SK-N-SH treated with all-trans-retinoic acid at 6 μM for 48 hours (cell line): ENCODE measurements at regions not wholly inside any gene's neighbourhood (a gene's known extent, or its start where the extent isn't known, plus 50 kb on each side); places are given as distances from the start of the nearest gene placed in this dataset.

ENCODE experiments used
- ATAC-seq: fragments of 200-7000 bp; cut with Tn5 transposase; 3 replicates; pipeline ENCODE4 v1.9.1; 2020; ENCODE audit warnings: mild to moderate bottlenecking, moderate library complexity
- ARNTL ChIP-seq: fragments of 450-650 bp; formaldehyde crosslinking; IDR thresholded peaks from 2 replicates; pipeline ENCODE4 v1.5.0; 2020; ENCODE audit warnings: low read depth, mild to moderate bottlenecking, moderate library complexity, borderline replicate concordance
- BACH2 ChIP-seq: fragments of 250-450 bp; sonication (Bioruptor Pico); IDR thresholded peaks from 2 replicates; pipeline ENCODE4 v1.9.0; 2021; ENCODE audit warnings: mild to moderate bottlenecking, borderline replicate concordance
- ESRRG ChIP-seq: fragments of 250-450 bp; sonication (Bioruptor Pico); IDR thresholded peaks from 2 replicates; pipeline ENCODE4 v1.6.1; 2021; ENCODE audit warnings: mild to moderate bottlenecking
- ISL1 ChIP-seq: fragments of 250-450 bp; sonication (Bioruptor Pico); IDR thresholded peaks from 2 replicates; pipeline ENCODE4 v2.1.2; 2022; ENCODE audit warnings: mild to moderate bottlenecking, moderate library complexity
- OSR1 ChIP-seq: fragments of 250-450 bp; sonication (Bioruptor Pico); IDR thresholded peaks from 2 replicates; pipeline ENCODE4 v1.8.0; 2022; ENCODE audit warnings: moderate library complexity, mild to moderate bottlenecking, inconsistent platforms
- RARB ChIP-seq: fragments of 250-450 bp; sonication (Bioruptor Pico); IDR thresholded peaks from 2 replicates; pipeline ENCODE4 v1.8.0; 2021; ENCODE audit warnings: mild to moderate bottlenecking, moderate library complexity
- SNAI2 ChIP-seq: fragments of 250-450 bp; sonication (Bioruptor Pico); IDR thresholded peaks from 2 replicates; pipeline ENCODE4 v1.5.0; 2020; ENCODE audit warnings: mild to moderate bottlenecking, moderate library complexity
- TCF4 ChIP-seq: fragments of 250-450 bp; sonication (Bioruptor Pico); IDR thresholded peaks from 2 replicates; pipeline ENCODE4 v1.8.0; 2021; ENCODE audit warnings: mild to moderate bottlenecking, moderate library complexity, borderline replicate concordance
- TOX ChIP-seq: fragments of 250-450 bp; sonication (Bioruptor Pico); IDR thresholded peaks from 2 replicates; pipeline ENCODE4 v1.8.0; 2021; ENCODE audit warnings: mild to moderate bottlenecking, moderate library complexity, borderline replicate concordance
- ZC3H10 ChIP-seq: fragments of 250-450 bp; sonication (Bioruptor Pico); IDR thresholded peaks from 2 replicates; pipeline ENCODE4 v1.5.1; 2021; ENCODE audit warnings: mild to moderate bottlenecking, moderate library complexity
- ZFP3 ChIP-seq: fragments of 250-450 bp; sonication (Bioruptor Pico); IDR thresholded peaks from 2 replicates; pipeline ENCODE4 v1.5.0; 2020; ENCODE audit warnings: mild to moderate bottlenecking, moderate library complexity
- ZFP30 ChIP-seq: fragments of 450-650 bp; formaldehyde crosslinking; IDR thresholded peaks from 2 replicates; pipeline ENCODE4 v1.5.0; 2022; ENCODE audit warnings: mild to moderate bottlenecking, moderate library complexity
- ZNF70 ChIP-seq: fragments of 450-650 bp; formaldehyde crosslinking; IDR thresholded peaks from 2 replicates; pipeline ENCODE4 v1.5.0; 2020; ENCODE audit warnings: mild to moderate bottlenecking, moderate library complexity
- ZNF8 ChIP-seq: fragments of 450-650 bp; formaldehyde crosslinking; IDR thresholded peaks from 2 replicates; pipeline ENCODE4 v1.5.0; 2020; ENCODE audit warnings: mild to moderate bottlenecking, moderate library complexity
- TF ChIP-seq, protein P1 (sequence below): fragments of 250-450 bp; sonication (Bioruptor Pico); IDR thresholded peaks from 2 replicates; pipeline ENCODE4 v1.5.1; 2020; ENCODE audit warnings: low read depth, mild to moderate bottlenecking, moderate library complexity
- TF ChIP-seq, protein P2 (sequence below): fragments of 250-450 bp; sonication (Bioruptor Pico); IDR thresholded peaks from 2 replicates; pipeline ENCODE4 v1.8.0; 2021; ENCODE audit warnings: low read depth, mild to moderate bottlenecking, moderate library complexity, borderline replicate concordance
- TF ChIP-seq, protein P3 (sequence below): fragments of 250-450 bp; sonication (Bioruptor Pico); IDR thresholded peaks from 2 replicates; pipeline ENCODE4 v1.5.1; 2021; ENCODE audit warnings: mild to moderate bottlenecking, moderate library complexity

DNA sequence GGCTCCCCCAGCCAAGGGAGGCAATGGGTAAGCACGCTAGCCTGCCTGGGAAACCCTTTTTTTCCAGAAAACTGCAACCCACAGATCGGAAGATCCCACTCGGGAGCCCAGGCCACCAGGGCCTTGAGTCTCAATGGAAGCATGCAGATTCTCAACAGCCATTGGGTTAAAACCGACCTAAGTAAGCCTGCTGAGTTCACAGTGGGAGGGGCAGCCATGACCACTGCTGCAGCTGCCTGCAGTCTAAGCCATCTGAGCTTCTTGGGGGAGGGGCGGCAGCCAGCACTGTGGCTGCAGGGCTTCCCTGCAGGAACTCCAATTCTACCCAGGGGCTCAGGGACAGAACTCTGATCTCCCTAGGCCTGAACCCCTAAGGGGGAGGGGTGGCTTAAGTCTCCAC lies 82.0 kb downstream of the DPPA2 start:
- TF ChIP-seq RARB (no peak), BACH2 (CRISPR knock-in tag) (no peak), OSR1 (no peak)
- ATAC-seq, result no peak

DNA sequence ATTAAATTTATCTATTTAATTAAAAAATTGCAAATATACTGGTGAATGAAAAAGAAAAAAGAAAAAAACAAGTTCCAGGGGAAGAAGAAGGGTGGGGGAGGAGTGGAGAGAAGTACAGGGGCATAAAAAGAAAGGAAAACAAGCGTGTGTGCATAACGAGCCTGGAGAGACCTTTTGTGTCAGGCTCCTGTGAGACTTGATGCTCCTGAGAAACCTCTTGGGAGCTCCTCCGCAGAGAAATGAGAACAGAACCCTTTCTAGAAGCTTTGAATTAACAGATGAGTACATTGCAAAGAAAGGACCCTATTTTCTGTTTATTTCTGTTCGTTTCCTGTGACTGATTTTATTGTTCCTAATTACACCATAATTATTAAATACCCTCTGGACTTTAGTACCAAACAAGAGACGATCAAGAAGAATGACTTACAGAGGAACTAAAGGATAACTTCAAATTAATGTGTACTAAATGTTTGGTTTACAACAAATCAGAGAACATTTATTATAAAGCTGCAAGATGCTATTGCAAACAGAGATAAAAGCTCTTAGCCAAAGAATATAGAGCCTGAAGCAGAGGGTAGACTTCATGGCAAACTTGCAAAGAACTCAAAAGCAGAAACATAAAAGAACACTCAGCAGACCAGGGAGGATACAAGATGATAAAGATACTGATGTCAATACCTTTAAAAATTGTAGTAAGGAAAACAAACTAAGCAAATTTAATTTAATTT lies 74.7 kb downstream of the DPPA2 start:
- ATAC-seq, result peak; percentile 47; the same call in 1 of the 3 replicates

DNA sequence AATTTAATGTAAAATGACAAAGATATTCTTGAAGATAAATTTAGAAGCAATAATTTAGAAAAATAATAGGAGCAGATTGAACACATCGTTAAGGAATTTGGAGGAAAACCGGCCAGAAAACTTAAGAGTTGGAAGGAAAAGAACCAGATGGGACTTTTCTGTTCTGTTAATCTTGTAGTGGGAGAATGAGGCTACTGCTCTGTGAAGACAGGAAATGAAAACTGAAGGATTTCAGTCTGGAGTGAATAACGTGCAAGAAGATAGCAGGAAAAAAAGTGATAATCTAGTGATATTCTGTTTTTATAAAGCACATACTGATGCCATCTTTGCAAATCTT lies 74.2 kb downstream of the DPPA2 start:
- no peak; the same call in 1 of the 3 replicates for ATAC-seq
- TF ChIP-seq TCF4 (no peak), ZFP3 (CRISPR knock-in tag) (no peak), ZFP30 (CRISPR knock-in tag) (no peak), ZNF8 (CRISPR knock-in tag) (no peak), ARNTL (no peak)
- TF ChIP-seq, protein P1, sequence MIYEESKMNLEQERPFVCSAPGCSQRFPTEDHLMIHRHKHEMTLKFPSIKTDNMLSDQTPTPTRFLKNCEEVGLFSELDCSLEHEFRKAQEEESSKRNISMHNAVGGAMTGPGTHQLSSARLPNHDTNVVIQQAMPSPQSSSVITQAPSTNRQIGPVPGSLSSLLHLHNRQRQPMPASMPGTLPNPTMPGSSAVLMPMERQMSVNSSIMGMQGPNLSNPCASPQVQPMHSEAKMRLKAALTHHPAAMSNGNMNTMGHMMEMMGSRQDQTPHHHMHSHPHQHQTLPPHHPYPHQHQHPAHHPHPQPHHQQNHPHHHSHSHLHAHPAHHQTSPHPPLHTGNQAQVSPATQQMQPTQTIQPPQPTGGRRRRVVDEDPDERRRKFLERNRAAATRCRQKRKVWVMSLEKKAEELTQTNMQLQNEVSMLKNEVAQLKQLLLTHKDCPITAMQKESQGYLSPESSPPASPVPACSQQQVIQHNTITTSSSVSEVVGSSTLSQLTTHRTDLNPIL (CRISPR knock-in tag), result no peak

More for the DNA sequence above, 74.7 kb downstream of the DPPA2 start:
- TF ChIP-seq RARB (no peak), ESRRG (CRISPR knock-in tag) (no peak), ISL1 (CRISPR knock-in tag) (no peak), ZC3H10 (CRISPR knock-in tag) (no peak), ZFP30 (CRISPR knock-in tag) (no peak), TCF4 (no peak), ZNF70 (CRISPR knock-in tag) (no peak), TOX (CRISPR knock-in tag) (no peak), SNAI2 (CRISPR knock-in tag) (no peak), BACH2 (CRISPR knock-in tag) (no peak)
- TF ChIP-seq, protein P1 (CRISPR knock-in tag), result no peak
- TF ChIP-seq, protein P2, sequence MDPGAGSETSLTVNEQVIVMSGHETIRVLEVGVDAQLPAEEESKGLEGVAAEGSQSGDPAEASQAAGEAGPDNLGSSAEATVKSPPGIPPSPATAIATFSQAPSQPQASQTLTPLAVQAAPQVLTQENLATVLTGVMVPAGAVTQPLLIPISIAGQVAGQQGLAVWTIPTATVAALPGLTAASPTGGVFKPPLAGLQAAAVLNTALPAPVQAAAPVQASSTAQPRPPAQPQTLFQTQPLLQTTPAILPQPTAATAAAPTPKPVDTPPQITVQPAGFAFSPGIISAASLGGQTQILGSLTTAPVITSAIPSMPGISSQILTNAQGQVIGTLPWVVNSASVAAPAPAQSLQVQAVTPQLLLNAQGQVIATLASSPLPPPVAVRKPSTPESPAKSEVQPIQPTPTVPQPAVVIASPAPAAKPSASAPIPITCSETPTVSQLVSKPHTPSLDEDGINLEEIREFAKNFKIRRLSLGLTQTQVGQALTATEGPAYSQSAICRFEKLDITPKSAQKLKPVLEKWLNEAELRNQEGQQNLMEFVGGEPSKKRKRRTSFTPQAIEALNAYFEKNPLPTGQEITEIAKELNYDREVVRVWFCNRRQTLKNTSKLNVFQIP (CRISPR knock-in tag), result no peak
- TF ChIP-seq, protein P3, sequence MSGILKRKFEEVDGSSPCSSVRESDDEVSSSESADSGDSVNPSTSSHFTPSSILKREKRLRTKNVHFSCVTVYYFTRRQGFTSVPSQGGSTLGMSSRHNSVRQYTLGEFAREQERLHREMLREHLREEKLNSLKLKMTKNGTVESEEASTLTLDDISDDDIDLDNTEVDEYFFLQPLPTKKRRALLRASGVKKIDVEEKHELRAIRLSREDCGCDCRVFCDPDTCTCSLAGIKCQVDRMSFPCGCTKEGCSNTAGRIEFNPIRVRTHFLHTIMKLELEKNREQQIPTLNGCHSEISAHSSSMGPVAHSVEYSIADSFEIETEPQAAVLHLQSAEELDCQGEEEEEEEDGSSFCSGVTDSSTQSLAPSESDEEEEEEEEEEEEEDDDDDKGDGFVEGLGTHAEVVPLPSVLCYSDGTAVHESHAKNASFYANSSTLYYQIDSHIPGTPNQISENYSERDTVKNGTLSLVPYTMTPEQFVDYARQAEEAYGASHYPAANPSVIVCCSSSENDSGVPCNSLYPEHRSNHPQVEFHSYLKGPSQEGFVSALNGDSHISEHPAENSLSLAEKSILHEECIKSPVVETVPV, result no peak
